ENCODE measurements at regions not wholly inside any gene's neighbourhood (a gene's known extent, or its start where the extent isn't known, plus 50 kb on each side); places are given as distances from the start of the nearest gene placed in this dataset.

DNA sequence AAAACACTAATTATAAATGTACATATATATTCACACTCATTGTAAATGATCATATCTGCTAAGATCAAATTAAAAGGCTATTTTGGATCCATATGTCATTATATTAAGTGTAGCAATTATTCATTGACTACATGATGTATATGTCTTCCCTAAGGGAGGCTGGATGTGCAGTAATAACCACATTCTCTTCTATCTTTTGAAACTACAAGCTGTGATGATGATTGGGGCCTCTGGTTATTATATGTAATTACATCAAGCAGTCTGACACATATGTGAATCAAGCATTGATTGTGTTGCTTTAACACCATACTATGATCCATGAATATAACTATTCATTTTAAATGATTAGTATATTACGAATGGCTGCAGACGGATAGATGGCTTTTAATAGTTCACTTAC lies 1973.4 kb downstream of the SUCLG1 start:
- TF ChIP-seq POLR2A (IDR thresholded peaks at IDR 0.05; ENCODE audit: low read length) (no peak), GATA1 (IDR thresholded peaks at IDR 0.05; ENCODE audit: low read depth, low read length) (no peak)
